ENCODE measurements at regions not wholly inside any gene's neighbourhood (a gene's known extent, or its start where the extent isn't known, plus 50 kb on each side); places are given as distances from the start of the nearest gene placed in this dataset.

GRCh38 chr11:90392692-90393091 is 169.8 kb upstream of the CHORDC1 start:
- no peak for DNase-seq (ENCODE audit: low spot score in 2 of 2)
- Histone ChIP-seq H3K9me3 (no peaks in the 10 kb centered on the region), H3K27ac (no peak overlapping the region), H3K4me3 (no peak overlapping the region), H3K36me3 (no peaks in the 10 kb centered on the region), H3K27me3 (no peaks in the 10 kb centered on the region), H3K4me1 (no peaks in the 10 kb centered on the region)
- TF ChIP-seq, protein P1, sequence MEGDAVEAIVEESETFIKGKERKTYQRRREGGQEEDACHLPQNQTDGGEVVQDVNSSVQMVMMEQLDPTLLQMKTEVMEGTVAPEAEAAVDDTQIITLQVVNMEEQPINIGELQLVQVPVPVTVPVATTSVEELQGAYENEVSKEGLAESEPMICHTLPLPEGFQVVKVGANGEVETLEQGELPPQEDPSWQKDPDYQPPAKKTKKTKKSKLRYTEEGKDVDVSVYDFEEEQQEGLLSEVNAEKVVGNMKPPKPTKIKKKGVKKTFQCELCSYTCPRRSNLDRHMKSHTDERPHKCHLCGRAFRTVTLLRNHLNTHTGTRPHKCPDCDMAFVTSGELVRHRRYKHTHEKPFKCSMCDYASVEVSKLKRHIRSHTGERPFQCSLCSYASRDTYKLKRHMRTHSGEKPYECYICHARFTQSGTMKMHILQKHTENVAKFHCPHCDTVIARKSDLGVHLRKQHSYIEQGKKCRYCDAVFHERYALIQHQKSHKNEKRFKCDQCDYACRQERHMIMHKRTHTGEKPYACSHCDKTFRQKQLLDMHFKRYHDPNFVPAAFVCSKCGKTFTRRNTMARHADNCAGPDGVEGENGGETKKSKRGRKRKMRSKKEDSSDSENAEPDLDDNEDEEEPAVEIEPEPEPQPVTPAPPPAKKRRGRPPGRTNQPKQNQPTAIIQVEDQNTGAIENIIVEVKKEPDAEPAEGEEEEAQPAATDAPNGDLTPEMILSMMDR (IDR thresholded peaks at IDR 0.05) = no peak
- intact Hi-C loops (cut with DNase I) = no loop called here

GRCh38 chr11:90391756-90392155 is 168.9 kb upstream of the CHORDC1 start:
- intact Hi-C loops (cut with DNase I) = no loop called here
- no peak for DNase-seq (ENCODE audit: low spot score in 2 of 2)

DNA sequence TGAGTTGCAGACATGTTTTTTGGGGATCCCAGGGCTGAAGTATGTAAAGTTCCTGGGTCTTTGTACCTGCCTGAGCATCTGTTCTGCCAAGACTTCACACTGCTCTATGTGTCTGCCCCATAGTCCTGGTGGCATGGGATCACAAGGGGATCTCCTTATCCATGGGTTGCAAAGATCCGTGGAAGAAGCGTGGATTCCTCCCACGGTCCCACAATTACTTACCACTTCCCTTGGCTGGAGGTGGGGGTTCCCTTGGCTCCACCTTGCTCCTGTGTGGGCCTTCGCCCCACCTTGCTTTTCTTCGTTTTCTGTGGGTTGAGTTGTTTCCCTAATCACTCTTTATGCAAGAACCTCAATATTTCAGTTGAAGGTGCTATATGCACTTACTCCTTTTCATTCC is 157.4 kb upstream of the CHORDC1 start:
- Histone ChIP-seq H3K27me3 (no peaks in the 10 kb centered on the region), H3K9me3 (no peaks in the 10 kb centered on the region), H3K36me3 (no peaks in the 10 kb centered on the region), H3K4me3 (no peak overlapping the region), H3K27ac (no peak overlapping the region), H3K4me1 (no peaks in the 10 kb centered on the region)
- DNase-seq (ENCODE audit: low spot score in 2 of 2) = no peak
- intact Hi-C loops (cut with DNase I) = no loop called here
- TF ChIP-seq, protein P1 (IDR thresholded peaks at IDR 0.05) = no peak

More at GRCh38 chr11:90391756-90392155, 168.9 kb upstream of the CHORDC1 start:
- Histone ChIP-seq H3K36me3 (no peaks in the 10 kb centered on the region), H3K4me1 (no peaks in the 10 kb centered on the region), H3K4me3 (no peak overlapping the region), H3K27ac (no peak overlapping the region), H3K9me3 (no peaks in the 10 kb centered on the region), H3K27me3 (no peaks in the 10 kb centered on the region)
- TF ChIP-seq, protein P1 (IDR thresholded peaks at IDR 0.05) = no peak

DNA sequence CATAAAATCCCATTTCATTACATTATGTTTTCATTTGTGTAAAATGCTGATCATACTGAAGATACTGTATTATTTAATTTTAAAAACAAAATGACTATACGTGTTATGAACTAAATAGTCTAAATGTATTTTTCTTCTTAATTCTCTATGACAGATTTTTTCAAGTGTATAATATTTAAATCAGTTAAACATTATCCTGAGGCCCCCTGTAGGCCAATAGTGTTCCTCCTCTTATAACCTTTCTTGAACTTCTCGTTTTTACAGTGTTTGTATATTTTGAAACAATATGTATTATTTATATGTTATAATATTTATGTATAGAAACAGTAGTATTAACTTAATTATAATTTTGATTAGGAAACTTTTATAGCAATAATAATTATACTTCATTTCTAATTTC is 151.1 kb upstream of the CHORDC1 start:
- no peak for DNase-seq (ENCODE audit: low spot score in 2 of 2)
- Histone ChIP-seq H3K4me1 (no peaks in the 10 kb centered on the region), H3K9me3 (no peaks in the 10 kb centered on the region), H3K4me3 (no peak overlapping the region), H3K27me3 (no peaks in the 10 kb centered on the region), H3K36me3 (no peaks in the 10 kb centered on the region), H3K27ac (no peak overlapping the region)
- intact Hi-C loops (cut with DNase I) = no loop called here
- TF ChIP-seq, protein P1 (IDR thresholded peaks at IDR 0.05) = no peak

GRCh38 chr11:90364527-90364926 is 141.7 kb upstream of the CHORDC1 start:
- TF ChIP-seq, protein P1 (IDR thresholded peaks at IDR 0.05) = no peak
- no peaks in the 10 kb centered on the region for H3K36me3 ChIP-seq
- H3K9me3 ChIP-seq = no peaks in the 10 kb centered on the region
- no peak for DNase-seq (ENCODE audit: low spot score in 2 of 2)
- intact Hi-C loops (cut with DNase I) = no loop called here
- no peaks in the 10 kb centered on the region for H3K27me3 ChIP-seq
- no peaks in the 10 kb centered on the region for H3K4me1 ChIP-seq
- no peak overlapping the region for H3K27ac ChIP-seq
- no peak overlapping the region for H3K4me3 ChIP-seq

DNA sequence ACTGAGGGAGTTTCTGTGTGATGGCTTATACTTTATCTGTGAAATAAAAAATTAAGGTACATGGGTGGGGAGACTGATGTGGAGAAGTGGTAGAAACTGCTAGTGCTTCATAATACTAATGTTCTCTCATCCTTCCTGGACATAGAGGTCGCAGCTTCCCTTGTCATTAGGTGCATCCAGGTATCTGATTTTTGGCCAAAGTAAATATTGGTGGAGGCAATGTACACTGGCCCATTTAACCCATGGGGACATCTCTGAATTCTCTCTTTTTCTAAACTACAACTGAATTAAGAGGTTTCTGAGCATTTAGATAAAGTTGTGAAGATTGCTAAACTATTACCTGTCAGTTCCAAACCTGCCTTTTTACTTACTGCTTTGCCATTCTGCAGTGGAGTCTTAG is 140.9 kb upstream of the CHORDC1 start:
- no peaks in the 10 kb centered on the region for H3K27me3 ChIP-seq
- H3K36me3 ChIP-seq = no peaks in the 10 kb centered on the region
- intact Hi-C loops (cut with DNase I) = no loop called here
- no peaks in the 10 kb centered on the region for H3K9me3 ChIP-seq
- DNase-seq (ENCODE audit: low spot score in 2 of 2) = no peak
- H3K27ac ChIP-seq = no peak overlapping the region
- H3K4me1 ChIP-seq = no peaks in the 10 kb centered on the region
- TF ChIP-seq, protein P1 (IDR thresholded peaks at IDR 0.05) = no peak
- no peak overlapping the region for H3K4me3 ChIP-seq

Measured in ascending aorta (tissue), 2 donors.